HepG2 (cell line): ENCODE measurements at regions not wholly inside any gene's neighbourhood (a gene's known extent, or its start where the extent isn't known, plus 50 kb on each side); places are given as distances from the start of the nearest gene placed in this dataset.

Experiments
- CTCF ChIP-seq: sonication (generic); formaldehyde crosslinking; IDR thresholded peaks from 2 replicates; pipeline ENCODE4 v1.5.0; 2020; ENCODE audit warnings: mild to moderate bottlenecking, missing genetic modification reagents, moderate library complexity
- FOXO1 ChIP-seq: sonication (generic); formaldehyde crosslinking; IDR thresholded peaks from 2 replicates; pipeline ENCODE4 v1.4.0; 2020; ENCODE audit warnings: missing genetic modification reagents
- HMG20A ChIP-seq: IDR thresholded peaks from 2 replicates; pipeline ENCODE4 v1.6.1; 2016; ENCODE audit warnings: borderline replicate concordance
- RAD21 ChIP-seq: fragments of 450-650 bp; formaldehyde crosslinking; IDR thresholded peaks from 2 replicates; pipeline ENCODE4 v1.5.0; 2020; ENCODE audit warnings: mild to moderate bottlenecking
- RFX5 ChIP-seq: IDR thresholded peaks from 2 replicates; pipeline ENCODE4 v1.6.1; 2011; ENCODE audit warnings: low read depth, low read length, improper control_type of control experiment
- SP1 ChIP-seq, 2 experiments: fragments of 450-650 bp in 1 of 2; sonication (generic) in 1 of 2; formaldehyde crosslinking in 1 of 2; IDR thresholded peaks; 2 replicates each; pipeline versions ENCODE4 v1.4.0 to v1.6.1; 2016 to 2020; ENCODE audit warnings: missing genetic modification reagents in 1 of 2
- ZMYM2 ChIP-seq: sonication (generic); formaldehyde crosslinking; IDR thresholded peaks from 2 replicates; pipeline ENCODE4 v1.8.0; 2022; ENCODE audit warnings: mild to moderate bottlenecking, missing genetic modification reagents
- ZNF337 ChIP-seq: sonication (generic); formaldehyde crosslinking; IDR thresholded peaks from 2 replicates; pipeline ENCODE4 v1.5.1; 2020; ENCODE audit warnings: missing genetic modification reagents, low read depth, mild to moderate bottlenecking, borderline replicate concordance
- TF ChIP-seq, protein P1 (sequence below): sonication (generic); formaldehyde crosslinking; conservative IDR thresholded peaks from 2 replicates; pipeline ENCODE4 v1.8.0; 2022; ENCODE audit warnings: missing genetic modification reagents
- TF ChIP-seq, protein P2 (sequence below), 2 experiments: IDR thresholded peaks; 2 replicates each; pipeline ENCODE4 v1.6.1; 2011 to 2012; ENCODE audit warnings: low read length in 2 of 2, borderline replicate concordance in 1 of 2, low read depth in 1 of 2, mild to moderate bottlenecking in 1 of 2, moderate library complexity in 1 of 2

DNA sequence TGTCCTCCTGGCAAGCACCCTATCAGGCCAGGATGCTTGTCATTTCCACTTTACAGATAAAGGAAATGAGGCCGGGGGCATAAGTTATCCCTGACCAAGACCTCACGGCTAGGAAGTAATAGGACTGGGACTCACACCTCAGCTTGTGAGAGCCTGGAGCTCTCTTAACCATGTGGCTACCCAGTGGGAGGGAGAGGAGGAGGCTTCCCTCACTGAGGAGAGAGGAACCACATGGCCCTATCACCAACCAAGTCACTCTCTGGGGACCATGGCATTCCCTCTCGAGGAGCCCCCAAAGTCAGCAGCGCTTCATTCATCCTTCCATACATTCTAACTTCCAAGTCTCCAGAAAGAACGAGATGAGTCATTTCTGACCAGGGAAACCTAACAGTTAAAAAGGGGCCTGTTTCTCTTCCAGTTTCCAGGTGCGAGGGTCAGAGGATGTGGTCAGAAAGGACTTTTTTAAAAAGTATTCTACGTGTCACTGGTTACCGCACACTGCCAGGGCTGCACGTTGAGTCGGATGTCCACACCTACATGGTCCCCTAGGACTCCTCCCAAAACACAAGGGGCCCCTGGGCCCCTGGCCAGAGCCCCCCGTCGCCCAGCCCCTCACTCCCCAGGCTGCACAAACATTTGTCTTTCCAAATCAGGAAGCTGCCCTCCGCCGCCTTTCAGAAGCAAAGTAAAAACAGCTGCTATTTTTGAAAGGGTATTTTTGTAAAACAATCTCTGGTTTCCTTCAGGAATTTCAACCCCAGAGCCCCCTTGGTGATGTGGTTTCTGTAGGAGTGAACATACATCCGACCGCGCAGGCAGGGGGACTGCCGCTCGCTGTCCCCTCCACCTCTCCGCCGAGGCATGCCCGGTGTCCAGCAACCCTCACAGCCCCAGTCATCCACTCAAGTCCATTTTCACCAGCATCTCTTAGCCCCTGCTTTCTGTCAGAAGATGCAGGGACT is 128.2 kb upstream of the CHST15 start:
- TF ChIP-seq FOXO1 (CRISPR knock-in tag) (no peak), RFX5 (no peak), SP1 (IDR thresholded peaks at IDR 0.05) (no peak), SP1 (CRISPR knock-in tag; IDR thresholded peaks at IDR 0.05) (no peak), HMG20A (CRISPR knock-in tag) (no peak), CTCF (CRISPR knock-in tag) (no peak), ZMYM2 (CRISPR knock-in tag) (no peak), ZNF337 (CRISPR knock-in tag) (no peak), RAD21 (CRISPR knock-in tag) (no peak)
- TF ChIP-seq, protein P1, sequence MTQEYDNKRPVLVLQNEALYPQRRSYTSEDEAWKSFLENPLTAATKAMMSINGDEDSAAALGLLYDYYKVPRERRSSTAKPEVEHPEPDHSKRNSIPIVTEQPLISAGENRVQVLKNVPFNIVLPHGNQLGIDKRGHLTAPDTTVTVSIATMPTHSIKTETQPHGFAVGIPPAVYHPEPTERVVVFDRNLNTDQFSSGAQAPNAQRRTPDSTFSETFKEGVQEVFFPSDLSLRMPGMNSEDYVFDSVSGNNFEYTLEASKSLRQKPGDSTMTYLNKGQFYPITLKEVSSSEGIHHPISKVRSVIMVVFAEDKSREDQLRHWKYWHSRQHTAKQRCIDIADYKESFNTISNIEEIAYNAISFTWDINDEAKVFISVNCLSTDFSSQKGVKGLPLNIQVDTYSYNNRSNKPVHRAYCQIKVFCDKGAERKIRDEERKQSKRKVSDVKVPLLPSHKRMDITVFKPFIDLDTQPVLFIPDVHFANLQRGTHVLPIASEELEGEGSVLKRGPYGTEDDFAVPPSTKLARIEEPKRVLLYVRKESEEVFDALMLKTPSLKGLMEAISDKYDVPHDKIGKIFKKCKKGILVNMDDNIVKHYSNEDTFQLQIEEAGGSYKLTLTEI (CRISPR knock-in tag), result no peak
- TF ChIP-seq, protein P2, sequence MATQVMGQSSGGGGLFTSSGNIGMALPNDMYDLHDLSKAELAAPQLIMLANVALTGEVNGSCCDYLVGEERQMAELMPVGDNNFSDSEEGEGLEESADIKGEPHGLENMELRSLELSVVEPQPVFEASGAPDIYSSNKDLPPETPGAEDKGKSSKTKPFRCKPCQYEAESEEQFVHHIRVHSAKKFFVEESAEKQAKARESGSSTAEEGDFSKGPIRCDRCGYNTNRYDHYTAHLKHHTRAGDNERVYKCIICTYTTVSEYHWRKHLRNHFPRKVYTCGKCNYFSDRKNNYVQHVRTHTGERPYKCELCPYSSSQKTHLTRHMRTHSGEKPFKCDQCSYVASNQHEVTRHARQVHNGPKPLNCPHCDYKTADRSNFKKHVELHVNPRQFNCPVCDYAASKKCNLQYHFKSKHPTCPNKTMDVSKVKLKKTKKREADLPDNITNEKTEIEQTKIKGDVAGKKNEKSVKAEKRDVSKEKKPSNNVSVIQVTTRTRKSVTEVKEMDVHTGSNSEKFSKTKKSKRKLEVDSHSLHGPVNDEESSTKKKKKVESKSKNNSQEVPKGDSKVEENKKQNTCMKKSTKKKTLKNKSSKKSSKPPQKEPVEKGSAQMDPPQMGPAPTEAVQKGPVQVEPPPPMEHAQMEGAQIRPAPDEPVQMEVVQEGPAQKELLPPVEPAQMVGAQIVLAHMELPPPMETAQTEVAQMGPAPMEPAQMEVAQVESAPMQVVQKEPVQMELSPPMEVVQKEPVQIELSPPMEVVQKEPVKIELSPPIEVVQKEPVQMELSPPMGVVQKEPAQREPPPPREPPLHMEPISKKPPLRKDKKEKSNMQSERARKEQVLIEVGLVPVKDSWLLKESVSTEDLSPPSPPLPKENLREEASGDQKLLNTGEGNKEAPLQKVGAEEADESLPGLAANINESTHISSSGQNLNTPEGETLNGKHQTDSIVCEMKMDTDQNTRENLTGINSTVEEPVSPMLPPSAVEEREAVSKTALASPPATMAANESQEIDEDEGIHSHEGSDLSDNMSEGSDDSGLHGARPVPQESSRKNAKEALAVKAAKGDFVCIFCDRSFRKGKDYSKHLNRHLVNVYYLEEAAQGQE (IDR thresholded peaks at IDR 0.05; ENCODE audit: borderline replicate concordance in 1 of 2, low read depth in 1 of 2, low read length in 2 of 2), result no peak
